ENCODE measurements at regions not wholly inside any gene's neighbourhood (a gene's known extent, or its start where the extent isn't known, plus 50 kb on each side); places are given as distances from the start of the nearest gene placed in this dataset.

DNA sequence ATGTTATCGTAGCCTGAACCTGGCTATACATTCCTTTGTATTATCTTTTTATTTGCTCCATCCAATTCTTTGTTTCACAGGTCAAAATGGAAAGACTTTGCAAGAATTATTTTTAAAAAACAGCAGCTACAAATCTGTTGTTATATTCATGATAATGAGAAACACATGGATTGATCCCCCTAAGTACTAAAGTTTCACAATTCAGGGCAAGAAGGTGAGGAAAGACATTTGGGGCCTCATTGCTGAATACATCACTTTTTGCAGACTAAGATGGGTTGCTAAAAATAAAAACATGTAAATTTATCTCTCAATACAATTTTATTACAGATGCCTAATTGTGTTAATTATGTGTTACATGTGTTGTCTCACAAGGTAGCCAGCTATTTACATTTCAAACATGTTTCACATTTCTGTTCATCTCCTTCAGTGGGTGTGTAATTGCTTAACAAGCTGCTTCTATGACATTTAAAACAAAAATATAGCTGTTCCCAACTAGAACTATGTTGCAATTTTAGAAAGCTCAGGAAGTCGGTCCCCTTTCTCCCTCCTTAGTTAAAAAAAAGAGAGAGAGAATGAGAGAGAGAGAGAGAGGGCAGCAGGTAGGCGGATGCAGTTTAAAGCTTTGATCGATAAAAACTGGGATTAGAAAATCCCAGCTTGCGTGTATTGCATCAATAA lies 606.3 kb upstream of the FZD8 start:
- no peak overlapping the region for H3K27ac ChIP-seq (ENCODE audit: low read depth in 1 of 2, low read length in 1 of 2)
- no peaks in the 10 kb centered on the region for H3K9me3 ChIP-seq (ENCODE audit: control insufficient read depth in 4 of 4, insufficient read depth in 3 of 4, low read length in 3 of 4)
- no peaks in the 10 kb centered on the region for H3K36me3 ChIP-seq (ENCODE audit: control insufficient read depth in 4 of 4, insufficient read depth in 4 of 4, low read length in 4 of 4)
- DNase-seq: peak in 1 of 3 donors; percentile 20
- WGBS, 2 donors: 80 to 84% methylated on average over 5 of the region's 5 CpGs
- TF ChIP-seq, protein P1, sequence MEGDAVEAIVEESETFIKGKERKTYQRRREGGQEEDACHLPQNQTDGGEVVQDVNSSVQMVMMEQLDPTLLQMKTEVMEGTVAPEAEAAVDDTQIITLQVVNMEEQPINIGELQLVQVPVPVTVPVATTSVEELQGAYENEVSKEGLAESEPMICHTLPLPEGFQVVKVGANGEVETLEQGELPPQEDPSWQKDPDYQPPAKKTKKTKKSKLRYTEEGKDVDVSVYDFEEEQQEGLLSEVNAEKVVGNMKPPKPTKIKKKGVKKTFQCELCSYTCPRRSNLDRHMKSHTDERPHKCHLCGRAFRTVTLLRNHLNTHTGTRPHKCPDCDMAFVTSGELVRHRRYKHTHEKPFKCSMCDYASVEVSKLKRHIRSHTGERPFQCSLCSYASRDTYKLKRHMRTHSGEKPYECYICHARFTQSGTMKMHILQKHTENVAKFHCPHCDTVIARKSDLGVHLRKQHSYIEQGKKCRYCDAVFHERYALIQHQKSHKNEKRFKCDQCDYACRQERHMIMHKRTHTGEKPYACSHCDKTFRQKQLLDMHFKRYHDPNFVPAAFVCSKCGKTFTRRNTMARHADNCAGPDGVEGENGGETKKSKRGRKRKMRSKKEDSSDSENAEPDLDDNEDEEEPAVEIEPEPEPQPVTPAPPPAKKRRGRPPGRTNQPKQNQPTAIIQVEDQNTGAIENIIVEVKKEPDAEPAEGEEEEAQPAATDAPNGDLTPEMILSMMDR (IDR thresholded peaks at IDR 0.05; ENCODE audit: control extremely low read depth, extremely low read depth): no peak
- H3K4me1 ChIP-seq (ENCODE audit: control insufficient read depth in 5 of 5, insufficient read depth in 5 of 5, low read length in 5 of 5): peaks cover 0 to 4% (median 0%) of the 10 kb centered on the region in 5 donors
- H3K27me3 ChIP-seq (ENCODE audit: control insufficient read depth in 3 of 3, insufficient read depth in 3 of 3, low read length in 2 of 3): no peaks in the 10 kb centered on the region
- no peak overlapping the region for H3K9ac ChIP-seq (ENCODE audit: insufficient read depth in 1 of 2, low read length in 2 of 2)
- H3K4me3 ChIP-seq: no peak overlapping the region
- ATAC-seq (ENCODE audit: insufficient read depth, low FRiP score): no peak

DNA sequence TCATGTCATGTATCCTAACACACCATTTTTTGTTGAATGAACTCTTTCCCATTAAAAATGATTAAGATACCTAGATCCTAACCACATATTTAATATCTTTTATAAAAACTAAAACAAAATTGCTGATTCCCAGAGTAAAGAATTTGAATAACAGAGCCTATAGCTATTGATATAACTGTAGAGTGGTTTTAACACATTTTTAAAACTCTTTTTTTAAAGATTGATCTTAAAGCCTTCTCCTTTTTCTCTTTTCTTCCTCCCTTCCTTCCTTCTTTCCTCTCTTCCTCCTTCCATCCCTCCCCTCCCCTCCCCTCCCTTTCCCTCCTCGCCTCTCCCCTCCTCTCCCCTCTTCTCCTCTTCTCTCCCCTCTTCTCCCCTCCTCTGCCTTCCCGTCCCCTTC lies 605.4 kb upstream of the FZD8 start:
- 74 to 85% methylated on average over 2 of the region's 2 CpGs for WGBS, 2 donors
- no peak overlapping the region for H3K27ac ChIP-seq (ENCODE audit: low read depth in 1 of 2, low read length in 1 of 2)

DNA sequence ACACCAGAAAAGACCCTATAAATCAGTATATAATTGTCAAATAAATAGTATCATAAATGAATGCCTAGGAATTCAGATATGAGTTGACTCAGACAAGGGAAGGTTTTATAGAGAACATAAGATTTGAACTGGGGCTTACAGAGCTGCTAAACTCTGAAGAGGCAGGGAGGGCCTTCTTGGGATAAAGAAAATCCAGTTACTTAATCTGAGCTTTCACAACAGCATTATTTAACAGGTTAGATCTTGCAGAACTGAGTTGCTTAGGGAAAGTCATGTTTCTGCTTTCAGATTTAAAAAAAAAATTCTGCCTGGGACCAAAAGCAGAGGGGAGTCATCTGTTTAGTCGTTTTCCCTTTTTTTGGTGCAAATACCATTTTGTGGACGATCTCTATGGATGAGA lies 594.8 kb upstream of the FZD8 start:
- Histone ChIP-seq H3K27ac (ENCODE audit: low read depth in 1 of 2, low read length in 1 of 2) (no peak overlapping the region), H3K27me3 (ENCODE audit: control insufficient read depth in 3 of 3, insufficient read depth in 3 of 3, low read length in 2 of 3) (no peaks in the 10 kb centered on the region), H3K4me1 (ENCODE audit: control insufficient read depth in 5 of 5, insufficient read depth in 5 of 5, low read length in 5 of 5) (no peaks in the 10 kb centered on the region), H3K36me3 (ENCODE audit: control insufficient read depth in 4 of 4, insufficient read depth in 4 of 4, low read length in 4 of 4) (no peaks in the 10 kb centered on the region), H3K4me3 (no peak overlapping the region), H3K9ac (ENCODE audit: insufficient read depth in 1 of 2, low read length in 2 of 2) (no peak overlapping the region), H3K9me3 (ENCODE audit: control insufficient read depth in 4 of 4, insufficient read depth in 3 of 4, low read length in 3 of 4) (no peaks in the 10 kb centered on the region)
- DNase-seq (no peak), ATAC-seq (ENCODE audit: insufficient read depth, low FRiP score) (no peak)
- TF ChIP-seq, protein P1 (IDR thresholded peaks at IDR 0.05; ENCODE audit: control extremely low read depth, extremely low read depth): no peak
- WGBS, 2 donors: 78 to 81% methylated on average over 2 of the region's 2 CpGs

More for the DNA sequence above, 605.4 kb upstream of the FZD8 start:
- Histone ChIP-seq H3K9ac (ENCODE audit: insufficient read depth in 1 of 2, low read length in 2 of 2) (no peak overlapping the region), H3K4me1 (ENCODE audit: control insufficient read depth in 5 of 5, insufficient read depth in 5 of 5, low read length in 5 of 5) (peaks cover 0 to 4% (median 0%) of the 10 kb centered on the region in 5 donors), H3K9me3 (ENCODE audit: control insufficient read depth in 4 of 4, insufficient read depth in 3 of 4, low read length in 3 of 4) (no peaks in the 10 kb centered on the region), H3K36me3 (ENCODE audit: control insufficient read depth in 4 of 4, insufficient read depth in 4 of 4, low read length in 4 of 4) (no peaks in the 10 kb centered on the region), H3K27me3 (ENCODE audit: control insufficient read depth in 3 of 3, insufficient read depth in 3 of 3, low read length in 2 of 3) (no peaks in the 10 kb centered on the region), H3K4me3 (no peak overlapping the region)
- DNase-seq (no peak), ATAC-seq (ENCODE audit: insufficient read depth, low FRiP score) (no peak)
- TF ChIP-seq, protein P1 (IDR thresholded peaks at IDR 0.05; ENCODE audit: control extremely low read depth, extremely low read depth): no peak

DNA sequence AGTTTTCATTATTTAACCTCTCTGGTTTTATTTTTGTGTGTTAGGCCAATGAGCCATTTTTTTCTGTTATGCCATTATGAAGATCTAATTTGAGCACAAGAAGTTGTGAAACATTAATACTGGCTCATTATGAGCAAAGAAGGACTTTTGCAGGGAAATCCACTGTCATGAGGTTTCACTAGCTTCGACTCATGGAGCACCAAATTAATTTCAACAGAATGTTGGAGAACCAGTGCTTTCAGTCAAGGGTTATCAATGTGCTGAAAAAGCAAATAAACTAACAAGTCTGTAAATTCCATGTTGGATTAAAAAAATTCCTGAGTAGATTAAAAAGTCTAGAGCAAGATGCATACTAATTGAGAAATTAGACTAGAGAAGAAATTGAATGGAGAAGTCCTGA lies 594.2 kb upstream of the FZD8 start:
- H3K27ac ChIP-seq (ENCODE audit: low read depth in 1 of 2, low read length in 1 of 2): no peak overlapping the region

More for the DNA sequence above, 594.2 kb upstream of the FZD8 start:
- WGBS, 2 donors: 52 to 71% methylated on average over 1 of the region's 1 CpG
- Histone ChIP-seq H3K27me3 (ENCODE audit: control insufficient read depth in 3 of 3, insufficient read depth in 3 of 3, low read length in 2 of 3) (no peaks in the 10 kb centered on the region), H3K4me1 (ENCODE audit: control insufficient read depth in 5 of 5, insufficient read depth in 5 of 5, low read length in 5 of 5) (no peaks in the 10 kb centered on the region), H3K36me3 (ENCODE audit: control insufficient read depth in 4 of 4, insufficient read depth in 4 of 4, low read length in 4 of 4) (no peaks in the 10 kb centered on the region), H3K9me3 (ENCODE audit: control insufficient read depth in 4 of 4, insufficient read depth in 3 of 4, low read length in 3 of 4) (no peaks in the 10 kb centered on the region), H3K9ac (ENCODE audit: insufficient read depth in 1 of 2, low read length in 2 of 2) (no peak overlapping the region), H3K4me3 (no peak overlapping the region)
- ATAC-seq (ENCODE audit: insufficient read depth, low FRiP score): no peak
- no peak for DNase-seq
- TF ChIP-seq, protein P1 (IDR thresholded peaks at IDR 0.05; ENCODE audit: control extremely low read depth, extremely low read depth): no peak
